IgD-negative memory B cell (primary cell): ENCODE measurements at regions not wholly inside any gene's neighbourhood (a gene's known extent, or its start where the extent isn't known, plus 50 kb on each side); places are given as distances from the start of the nearest gene placed in this dataset.
"Not testable (repeated sequence)": the region's sequence is repeated elsewhere in the genome, so short reads cannot be mapped to it uniquely, and the experiment has no call there.

Source experiments
- H3K27ac Mint-ChIP-seq, 3 donors: one replicate each; pipeline ENCODE4 v1.8.0; 2020 to 2022; ENCODE audit warnings: mild to moderate bottlenecking in 3 of 3, mixed read lengths in 3 of 3, moderate library complexity in 1 of 3
- H3K27me3 Mint-ChIP-seq: one replicate; pipeline ENCODE4 v1.8.0; 2021; ENCODE audit warnings: mixed read lengths
- H3K36me3 Mint-ChIP-seq: one replicate; pipeline ENCODE4 v1.8.0; 2020; ENCODE audit warnings: mild to moderate bottlenecking, mixed read lengths
- H3K4me1 Mint-ChIP-seq, 3 donors: one replicate each; pipeline ENCODE4 v1.8.0; 2020 to 2022; ENCODE audit warnings: mixed read lengths in 3 of 3, mild to moderate bottlenecking in 1 of 3
- H3K4me3 Mint-ChIP-seq, 4 donors: one replicate each; pipeline ENCODE4 v1.8.0; 2020 to 2022; ENCODE audit warnings: mild to moderate bottlenecking in 4 of 4, mixed read lengths in 4 of 4, moderate library complexity in 3 of 4
- H3K9me3 Mint-ChIP-seq, 3 donors: one replicate each; pipeline ENCODE4 v1.8.0; 2020 to 2021; ENCODE audit warnings: mixed read lengths in 3 of 3, mild to moderate bottlenecking in 1 of 3

GRCh38 chr3:88747145-88747544 lies 360.3 kb upstream of the EPHA3 start:
- not testable (repeated sequence) for H3K4me1 Mint-ChIP-seq, H3K36me3 Mint-ChIP-seq, H3K4me3 Mint-ChIP-seq, H3K27ac Mint-ChIP-seq, H3K27me3 Mint-ChIP-seq, H3K9me3 Mint-ChIP-seq

DNA sequence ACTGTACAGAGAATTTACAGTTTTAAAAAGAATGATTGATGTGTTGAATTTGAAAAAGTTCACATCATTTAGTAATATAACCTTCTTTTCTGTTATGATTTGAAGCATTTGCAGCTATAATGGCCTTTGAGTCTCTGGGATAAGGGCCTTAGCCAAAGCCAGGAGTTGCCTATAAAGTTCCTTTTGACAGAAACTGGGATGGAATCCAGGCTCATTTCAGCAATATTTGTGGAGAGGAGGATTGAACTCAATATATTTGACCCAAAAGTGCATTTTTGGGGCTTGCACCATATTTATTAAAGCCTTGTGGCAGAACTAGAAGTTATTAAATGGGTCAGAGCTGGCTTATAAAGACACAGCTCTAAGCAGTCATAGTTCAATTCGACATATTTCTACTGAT lies 348.7 kb upstream of the EPHA3 start:
- H3K4me1 Mint-ChIP-seq: no peaks in the 10 kb centered on the region
- H3K27ac Mint-ChIP-seq: no peak overlapping the region
- H3K4me3 Mint-ChIP-seq: no peak overlapping the region
- H3K36me3 Mint-ChIP-seq: no peaks in the 10 kb centered on the region
- H3K27me3 Mint-ChIP-seq: no peaks in the 10 kb centered on the region
- H3K9me3 Mint-ChIP-seq: peaks cover 0 to 5% (median 4%) of the 10 kb centered on the region in 3 donors

DNA sequence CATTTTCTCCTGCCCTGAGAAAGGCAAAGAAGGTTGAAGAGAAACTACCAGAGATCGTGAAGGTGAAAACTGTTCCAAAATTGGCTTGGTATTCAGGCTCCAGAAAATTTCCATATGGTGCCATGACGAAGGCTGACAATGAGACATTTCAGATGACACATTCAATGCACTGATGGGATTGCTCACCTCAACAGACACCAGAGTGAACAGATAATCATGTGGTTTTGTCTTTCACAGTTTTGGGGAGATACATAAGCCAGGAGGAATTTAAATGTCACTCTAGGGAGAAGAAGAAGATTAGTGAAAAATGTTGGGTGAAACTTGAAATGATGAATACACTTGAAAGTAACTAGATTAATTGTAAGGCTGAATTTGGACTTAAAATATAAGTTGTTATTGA lies 339.7 kb upstream of the EPHA3 start:
- peaks cover 0 to 9% (median 0%) of the 10 kb centered on the region in 3 donors for H3K9me3 Mint-ChIP-seq
- H3K4me1 Mint-ChIP-seq: no peaks in the 10 kb centered on the region
- H3K4me3 Mint-ChIP-seq: no peak overlapping the region
- H3K27me3 Mint-ChIP-seq: no peaks in the 10 kb centered on the region
- no peaks in the 10 kb centered on the region for H3K36me3 Mint-ChIP-seq
- no peak overlapping the region for H3K27ac Mint-ChIP-seq

GRCh38 chr3:88773766-88774165 lies 333.7 kb upstream of the EPHA3 start:
- Mint-ChIP-seq H3K4me3 (no peak overlapping the region), H3K27ac (no peak overlapping the region), H3K27me3 (no peaks in the 10 kb centered on the region), H3K4me1 (no peaks in the 10 kb centered on the region), H3K9me3 (peaks cover 0 to 5% (median 3%) of the 10 kb centered on the region in 3 donors), H3K36me3 (no peaks in the 10 kb centered on the region)

DNA sequence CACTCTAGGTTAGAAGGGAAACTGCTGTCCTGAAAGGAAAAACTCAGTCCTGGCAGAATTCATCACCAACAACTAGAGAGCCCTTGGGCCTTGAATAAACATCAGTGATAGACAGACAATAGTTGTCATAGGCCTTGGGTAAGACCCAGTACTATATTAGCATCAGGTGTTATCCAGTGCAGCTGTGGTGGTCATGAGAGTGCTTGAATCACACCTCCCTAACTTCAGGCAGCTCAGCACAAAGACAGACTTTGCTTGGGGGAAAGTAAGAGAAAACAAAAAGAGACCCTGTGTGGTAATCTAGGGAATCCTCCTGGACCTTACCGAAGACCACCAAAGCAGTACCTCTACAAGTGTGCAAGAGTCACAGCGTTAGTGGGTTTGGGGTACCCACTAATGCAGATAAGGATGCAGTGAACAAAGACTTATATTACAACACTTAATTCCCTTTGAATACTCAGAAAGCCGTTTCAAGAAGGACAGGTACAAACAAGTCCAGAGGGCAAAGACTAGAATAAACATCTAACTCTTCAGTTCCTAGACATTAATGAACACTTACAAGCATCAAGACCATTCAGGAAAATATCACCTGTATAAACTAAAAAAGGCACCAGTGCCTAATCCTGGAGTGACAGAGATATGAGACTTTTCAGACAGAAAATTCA lies 332.3 kb upstream of the EPHA3 start:
- H3K4me1 Mint-ChIP-seq: no peaks in the 10 kb centered on the region
- no peaks in the 10 kb centered on the region for H3K27me3 Mint-ChIP-seq
- no peak overlapping the region for H3K27ac Mint-ChIP-seq
- H3K9me3 Mint-ChIP-seq: peaks cover 0 to 4% (median 3%) of the 10 kb centered on the region in 3 donors
- no peak overlapping the region for H3K4me3 Mint-ChIP-seq
- H3K36me3 Mint-ChIP-seq: no peaks in the 10 kb centered on the region

DNA sequence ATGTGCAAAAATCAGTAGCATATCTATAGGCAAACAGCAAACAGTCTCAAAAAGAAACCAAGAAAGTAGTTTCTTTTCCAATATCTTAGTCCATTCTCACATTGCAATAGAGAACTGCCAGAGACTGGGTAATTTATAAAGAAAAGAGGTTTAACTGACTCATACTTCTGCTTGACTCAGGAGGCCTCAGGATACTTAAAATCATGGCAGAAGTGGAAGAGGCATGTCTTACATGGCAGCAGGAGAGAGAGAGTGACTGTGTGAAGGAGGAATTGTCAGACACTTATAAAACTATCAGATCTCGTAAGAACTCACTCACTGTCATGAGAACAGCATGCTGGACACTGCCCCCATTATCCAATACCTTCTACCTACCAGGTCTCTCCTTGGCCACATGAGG lies 327.9 kb upstream of the EPHA3 start:
- Mint-ChIP-seq H3K9me3 (peaks cover 2 to 5% (median 2%) of the 10 kb centered on the region in 3 donors), H3K4me1 (no peaks in the 10 kb centered on the region), H3K36me3 (no peaks in the 10 kb centered on the region), H3K27me3 (no peaks in the 10 kb centered on the region), H3K4me3 (no peak overlapping the region), H3K27ac (no peak overlapping the region)

DNA sequence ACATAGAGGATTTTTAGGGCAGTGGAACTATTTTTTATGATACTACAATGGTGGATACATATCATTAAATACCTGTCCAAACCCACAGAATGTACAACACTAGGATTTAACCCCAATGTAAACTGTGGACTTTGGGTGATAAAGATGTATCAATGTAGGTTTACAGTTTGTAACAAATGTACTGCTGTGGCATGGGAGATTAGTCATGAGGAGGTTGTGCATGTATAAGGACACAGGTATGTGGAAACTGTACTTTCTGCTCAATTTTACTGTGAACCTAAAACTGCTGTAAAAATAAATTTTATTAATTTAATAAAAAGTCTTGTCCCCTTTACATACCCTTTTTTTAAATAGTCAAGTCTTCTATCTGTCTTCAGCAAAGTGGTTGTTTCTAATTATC lies 322.5 kb upstream of the EPHA3 start:
- H3K4me1 Mint-ChIP-seq: no peaks in the 10 kb centered on the region
- H3K36me3 Mint-ChIP-seq: no peaks in the 10 kb centered on the region
- H3K27me3 Mint-ChIP-seq: no peaks in the 10 kb centered on the region
- H3K4me3 Mint-ChIP-seq: no peak overlapping the region
- H3K9me3 Mint-ChIP-seq: peaks cover 2 to 5% (median 3%) of the 10 kb centered on the region in 3 donors
- H3K27ac Mint-ChIP-seq: no peak overlapping the region

- Mint-ChIP-seq H3K27me3 (no peaks in the 10 kb centered on the region), H3K27ac (no peak overlapping the region), H3K36me3 (no peaks in the 10 kb centered on the region), H3K9me3 (peaks cover 2 to 5% (median 3%) of the 10 kb centered on the region in 3 donors), H3K4me1 (no peaks in the 10 kb centered on the region), H3K4me3 (no peak overlapping the region)
Observed at GRCh38 chr3:88785841-88786240, 321.6 kb upstream of the EPHA3 start.

GRCh38 chr3:88795503-88795902 lies 311.9 kb upstream of the EPHA3 start:
- H3K4me1 Mint-ChIP-seq: no peaks in the 10 kb centered on the region
- H3K36me3 Mint-ChIP-seq: peaks cover 3% of the 10 kb centered on the region
- H3K27me3 Mint-ChIP-seq: no peaks in the 10 kb centered on the region
- H3K9me3 Mint-ChIP-seq: peaks cover 7 to 28% (median 21%) of the 10 kb centered on the region in 3 donors
- H3K4me3 Mint-ChIP-seq: no peak overlapping the region
- H3K27ac Mint-ChIP-seq: no peak overlapping the region

DNA sequence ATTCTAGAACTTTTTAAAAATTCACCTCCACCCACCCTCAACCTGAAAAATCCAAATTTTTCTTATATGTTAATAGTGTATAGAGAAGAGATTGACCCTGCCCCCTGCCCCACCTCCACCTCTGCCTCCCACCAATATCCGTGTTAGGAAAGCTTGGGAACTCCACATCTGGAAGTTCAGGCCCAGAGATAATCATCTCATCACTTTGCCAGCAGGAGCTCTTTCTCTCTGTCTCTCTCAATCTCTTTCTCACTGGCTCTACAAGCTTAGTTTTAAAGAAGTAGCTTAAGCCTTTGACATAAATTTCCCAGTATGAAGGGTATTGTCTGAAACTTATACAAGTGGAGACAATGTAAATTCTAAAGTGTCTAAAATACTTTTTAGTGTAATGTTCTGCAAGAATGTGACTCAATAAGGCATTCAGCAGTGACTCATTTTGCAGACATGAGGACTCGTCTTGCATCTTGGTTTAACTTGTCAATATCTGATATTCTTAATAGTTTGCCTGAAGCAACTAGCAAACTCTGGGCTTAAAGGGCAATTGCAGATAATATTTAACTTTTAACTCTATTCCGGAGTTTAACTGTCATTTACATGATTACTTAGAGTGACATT lies 299.8 kb upstream of the EPHA3 start:
- Mint-ChIP-seq H3K36me3 (no peaks in the 10 kb centered on the region), H3K9me3 (peaks cover 2 to 5% (median 4%) of the 10 kb centered on the region in 3 donors), H3K4me3 (no peak overlapping the region), H3K4me1 (peaks cover 0 to 3% (median 0%) of the 10 kb centered on the region in 3 donors), H3K27me3 (no peaks in the 10 kb centered on the region), H3K27ac (no peak overlapping the region)

- H3K27me3 Mint-ChIP-seq: no peaks in the 10 kb centered on the region
- no peak overlapping the region for H3K27ac Mint-ChIP-seq
- peaks cover 0 to 5% (median 4%) of the 10 kb centered on the region in 3 donors for H3K9me3 Mint-ChIP-seq
- H3K36me3 Mint-ChIP-seq: no peaks in the 10 kb centered on the region
- H3K4me3 Mint-ChIP-seq: no peak overlapping the region
- peaks cover 0 to 3% (median 0%) of the 10 kb centered on the region in 3 donors for H3K4me1 Mint-ChIP-seq
Observed at GRCh38 chr3:88809993-88810392, 297.4 kb upstream of the EPHA3 start.

DNA sequence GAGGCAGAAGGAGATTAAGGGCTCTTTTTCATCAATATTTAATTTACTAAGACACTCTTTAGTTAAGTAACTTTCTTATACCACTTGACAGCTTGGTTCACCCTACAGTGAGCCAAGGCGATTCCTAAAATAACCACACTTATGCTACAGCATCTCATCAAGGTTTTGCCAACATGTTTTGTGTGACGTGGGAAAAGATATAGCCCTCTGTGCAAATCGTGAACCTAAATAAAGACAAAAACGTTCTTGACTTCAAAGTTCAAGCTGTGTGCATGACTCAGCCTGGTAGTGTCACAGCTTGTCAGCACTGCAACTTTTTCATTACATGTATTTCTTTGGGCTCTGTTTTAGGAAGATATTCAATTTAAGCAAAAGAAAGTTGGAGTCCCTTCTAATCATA lies 297.0 kb upstream of the EPHA3 start:
- Mint-ChIP-seq H3K27me3 (no peaks in the 10 kb centered on the region), H3K4me3 (no peak overlapping the region), H3K27ac (no peak overlapping the region), H3K36me3 (no peaks in the 10 kb centered on the region), H3K9me3 (peaks cover 0 to 5% (median 4%) of the 10 kb centered on the region in 3 donors), H3K4me1 (peaks cover 0 to 3% (median 0%) of the 10 kb centered on the region in 3 donors)

- peaks cover 0 to 5% (median 4%) of the 10 kb centered on the region in 3 donors for H3K9me3 Mint-ChIP-seq
- peaks cover 0 to 3% (median 0%) of the 10 kb centered on the region in 3 donors for H3K4me1 Mint-ChIP-seq
- no peaks in the 10 kb centered on the region for H3K27me3 Mint-ChIP-seq
- no peak overlapping the region for H3K4me3 Mint-ChIP-seq
- H3K27ac Mint-ChIP-seq: no peak overlapping the region
- no peaks in the 10 kb centered on the region for H3K36me3 Mint-ChIP-seq
Observed at GRCh38 chr3:88811096-88811495, 296.3 kb upstream of the EPHA3 start.

DNA sequence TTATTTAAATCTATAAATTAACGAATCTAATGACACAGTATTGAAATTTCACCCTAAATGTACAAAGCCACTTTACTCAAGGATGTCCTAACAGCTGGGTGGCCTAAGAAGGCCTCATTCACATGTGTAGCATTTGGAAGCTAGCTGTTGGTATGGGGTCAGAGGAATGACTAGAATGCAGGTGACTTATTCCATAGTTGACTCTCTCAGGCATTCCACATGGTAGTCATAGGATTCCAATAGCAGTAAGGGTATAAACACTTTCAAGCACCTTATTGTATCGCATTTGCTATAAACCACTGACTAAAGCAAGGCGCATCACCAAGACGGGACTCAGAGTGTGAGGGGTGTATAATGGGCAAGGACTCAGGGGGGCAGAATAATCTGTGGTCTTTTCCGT lies 294.8 kb upstream of the EPHA3 start:
- Mint-ChIP-seq H3K9me3 (peaks cover 0 to 5% (median 4%) of the 10 kb centered on the region in 3 donors), H3K36me3 (no peaks in the 10 kb centered on the region), H3K4me1 (no peaks in the 10 kb centered on the region), H3K27me3 (no peaks in the 10 kb centered on the region), H3K4me3 (no peak overlapping the region), H3K27ac (no peak overlapping the region)

DNA sequence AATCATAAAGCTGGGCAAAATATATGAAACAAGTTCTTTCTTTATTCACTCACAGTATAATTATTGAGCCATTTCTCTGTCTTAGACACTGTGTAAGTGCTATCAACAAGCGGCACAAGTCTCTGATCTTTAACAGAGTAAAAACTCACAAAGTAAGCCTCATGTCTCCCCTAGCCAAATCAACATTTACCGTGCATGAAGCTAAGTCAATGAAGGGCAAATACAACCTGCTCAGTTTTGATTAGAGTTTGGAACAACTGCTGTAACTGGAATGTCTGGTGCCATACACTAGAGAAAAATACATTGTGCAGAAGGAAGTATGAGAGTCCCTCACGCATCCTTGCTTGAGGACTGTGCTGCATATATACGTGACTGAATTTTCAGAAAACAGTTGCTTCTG lies 291.0 kb upstream of the EPHA3 start:
- H3K27me3 Mint-ChIP-seq: no peaks in the 10 kb centered on the region
- H3K4me1 Mint-ChIP-seq: no peaks in the 10 kb centered on the region
- H3K9me3 Mint-ChIP-seq: no peaks in the 10 kb centered on the region
- no peak overlapping the region for H3K4me3 Mint-ChIP-seq
- H3K36me3 Mint-ChIP-seq: no peaks in the 10 kb centered on the region
- no peak overlapping the region for H3K27ac Mint-ChIP-seq
